Activated T-cell treated with anti-CD3 and anti-CD28 coated beads, Interleukin-2, amount 50 U/mL, for 4 hours (primary cell): ENCODE measurements at regions not wholly inside any gene's neighbourhood (a gene's known extent, or its start where the extent isn't known, plus 50 kb on each side); places are given as distances from the start of the nearest gene placed in this dataset.
"Not testable (repeated sequence)": the region's sequence is repeated elsewhere in the genome, so short reads cannot be mapped to it uniquely, and the experiment has no call there.

Experiments used
- ATAC-seq, 2 donors: fragments of 200-7000 bp; cut with Tn5 transposase; one replicate each; pipeline ENCODE4 v1.10.0; 2021
- DNase-seq: peaks from one replicate; pipeline ENCODE4 v3.0.0-alpha.2; 2020
- H3K27me3 Mint-ChIP-seq: one replicate; pipeline ENCODE4 v1.8.0; 2021; ENCODE audit warnings: low read depth, mixed read lengths
- H3K36me3 Mint-ChIP-seq: one replicate; pipeline ENCODE4 v1.8.0; 2022; ENCODE audit warnings: mixed read lengths; ENCODE audit not compliant: insufficient read depth
- H3K4me1 Mint-ChIP-seq: one replicate; pipeline ENCODE4 v1.8.0; 2021; ENCODE audit warnings: low read depth, mixed read lengths
- H3K4me3 Mint-ChIP-seq: one replicate; pipeline ENCODE4 v1.8.0; 2021; ENCODE audit warnings: mild to moderate bottlenecking, moderate library complexity, mixed read lengths
- H3K9me3 Mint-ChIP-seq: one replicate; pipeline ENCODE4 v1.8.0; 2021; ENCODE audit warnings: mixed read lengths

DNA sequence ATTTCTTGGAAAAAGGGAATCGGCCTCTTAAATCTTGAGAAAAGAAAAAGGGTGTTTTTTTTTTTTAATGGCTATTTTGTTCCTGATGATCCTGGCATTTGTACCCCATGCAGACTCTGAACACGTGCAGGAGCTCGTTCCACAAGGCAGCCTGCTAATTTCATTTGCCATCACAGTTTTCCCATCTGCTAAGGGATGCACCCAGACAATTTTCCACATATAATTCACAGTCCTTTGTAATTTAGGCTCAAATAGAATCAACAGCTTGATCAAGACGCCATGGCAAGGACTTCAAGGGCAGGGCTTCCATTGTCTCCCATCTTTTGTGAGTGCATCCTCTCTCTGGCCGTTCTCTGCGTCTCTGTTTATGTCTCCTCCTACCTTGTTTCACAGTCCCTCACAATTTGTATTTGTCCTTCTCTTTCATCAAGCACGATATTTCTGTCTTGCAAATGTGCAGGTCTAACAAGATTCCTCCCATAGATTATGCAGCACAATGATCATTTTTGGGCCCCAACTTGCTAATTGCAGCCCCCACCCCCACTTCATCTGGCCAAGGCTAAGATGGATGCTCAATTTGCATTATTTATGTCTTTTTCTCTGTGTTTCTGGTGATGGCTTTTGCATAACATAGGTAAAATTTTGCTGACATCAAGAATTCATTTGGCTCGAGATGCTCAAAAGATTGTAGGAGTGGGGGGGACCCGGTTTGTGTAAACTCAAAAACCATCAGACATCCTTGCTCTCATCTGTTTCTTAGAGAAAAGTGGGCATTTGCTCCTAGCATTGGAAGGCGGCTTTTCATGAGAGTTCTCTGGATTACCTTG is 356.0 kb upstream of the NPVF start:
- ATAC-seq (no peak), DNase-seq (no peak)
- no peaks in the 10 kb centered on the region for H3K36me3 Mint-ChIP-seq
- H3K4me3 Mint-ChIP-seq: no peak overlapping the region
- H3K4me1 Mint-ChIP-seq: no peaks in the 10 kb centered on the region
- no peaks in the 10 kb centered on the region for H3K9me3 Mint-ChIP-seq
- H3K27me3 Mint-ChIP-seq: peaks cover 15% of the 10 kb centered on the region

DNA sequence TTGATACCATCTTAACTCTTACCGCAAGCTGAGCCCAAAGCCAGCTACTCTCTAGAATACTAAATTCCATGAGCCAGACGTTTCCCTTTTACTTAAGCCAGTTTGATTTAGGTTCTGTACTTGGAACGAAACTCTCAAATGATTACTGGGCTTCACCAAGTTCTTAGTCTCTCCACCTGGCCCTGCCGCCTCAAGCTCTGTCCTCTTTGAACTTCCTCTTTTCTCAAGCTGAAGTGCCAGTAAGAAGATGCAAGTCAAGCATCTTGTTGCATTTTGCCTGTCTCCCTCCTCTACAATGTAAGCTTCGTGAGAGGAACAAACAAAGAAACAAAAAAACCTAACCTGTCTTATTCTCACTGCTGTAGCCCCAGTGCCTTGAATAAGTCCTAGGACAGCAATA is 358.2 kb upstream of the NPVF start:
- DNase-seq (no peak), ATAC-seq (no peak)
- Mint-ChIP-seq H3K4me1 (no peaks in the 10 kb centered on the region), H3K36me3 (no peaks in the 10 kb centered on the region), H3K27me3 (peaks cover 21% of the 10 kb centered on the region), H3K9me3 (no peaks in the 10 kb centered on the region), H3K4me3 (no peak overlapping the region)

DNA sequence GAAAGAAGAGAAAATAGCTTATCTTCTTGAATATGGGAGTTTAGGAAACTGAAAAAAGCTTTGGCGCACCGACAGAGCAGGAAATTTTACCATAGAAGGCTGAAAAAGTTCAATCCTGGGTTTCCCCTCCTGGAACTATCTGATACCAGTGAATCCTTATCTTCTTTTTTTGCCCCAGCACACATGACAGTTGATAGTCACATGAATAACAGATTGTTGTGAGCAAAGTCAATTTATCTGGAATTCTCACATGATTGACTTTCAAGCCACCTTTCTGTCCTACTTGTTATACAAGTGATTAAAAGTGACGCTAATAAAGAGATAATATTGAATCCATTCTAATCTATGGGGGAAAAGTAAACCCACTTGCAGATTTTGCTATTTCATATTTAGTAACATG is 365.8 kb upstream of the NPVF start:
- no peaks in the 10 kb centered on the region for H3K4me1 Mint-ChIP-seq
- DNase-seq (no peak), ATAC-seq (no peak)
- no peaks in the 10 kb centered on the region for H3K9me3 Mint-ChIP-seq
- H3K36me3 Mint-ChIP-seq: no peaks in the 10 kb centered on the region
- peaks cover 16% of the 10 kb centered on the region for H3K27me3 Mint-ChIP-seq
- H3K4me3 Mint-ChIP-seq: no peak overlapping the region

DNA sequence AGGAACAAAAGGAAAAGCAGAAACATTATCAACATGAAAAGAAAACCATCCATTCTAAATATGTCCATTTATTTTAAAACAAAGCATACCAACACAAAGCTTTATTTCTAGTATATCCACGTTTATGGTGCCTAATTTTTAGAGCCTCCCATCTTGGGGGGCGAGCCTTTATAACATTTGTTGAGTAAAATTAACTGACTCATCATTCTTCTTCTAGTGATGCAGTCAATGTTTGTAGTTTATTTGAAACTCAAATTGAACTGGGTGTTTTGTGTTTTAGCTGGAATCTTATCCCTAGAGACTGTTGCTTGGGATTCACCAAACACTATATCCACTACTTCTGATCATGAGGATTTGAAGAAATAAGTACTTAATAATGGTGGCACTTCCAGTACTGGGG is 366.4 kb upstream of the NPVF start:
- H3K36me3 Mint-ChIP-seq: no peaks in the 10 kb centered on the region
- DNase-seq: no peak
- ATAC-seq: no peak
- H3K9me3 Mint-ChIP-seq: no peaks in the 10 kb centered on the region
- H3K4me3 Mint-ChIP-seq: no peak overlapping the region
- peaks cover 10% of the 10 kb centered on the region for H3K27me3 Mint-ChIP-seq
- no peaks in the 10 kb centered on the region for H3K4me1 Mint-ChIP-seq

DNA sequence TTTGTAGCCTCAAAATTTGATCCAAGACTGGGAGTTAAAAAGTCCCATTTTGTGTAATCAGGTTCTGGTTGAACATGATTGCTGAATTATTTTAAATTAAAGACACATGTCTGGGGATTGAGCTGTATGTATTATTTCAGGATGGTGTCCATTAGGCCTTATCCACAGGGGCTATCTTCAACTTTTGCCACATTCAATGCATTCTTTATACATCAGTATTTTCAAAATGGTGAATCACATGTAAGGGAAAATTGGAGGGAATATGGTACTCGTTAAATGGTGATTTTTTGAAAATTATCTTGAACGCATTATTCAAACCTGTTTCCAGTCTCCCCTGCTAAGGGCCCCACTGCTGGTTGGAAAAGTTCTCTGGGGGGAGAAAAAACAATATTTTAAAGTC is 367.7 kb upstream of the NPVF start:
- no peak for ATAC-seq
- H3K36me3 Mint-ChIP-seq: no peaks in the 10 kb centered on the region
- no peaks in the 10 kb centered on the region for H3K4me1 Mint-ChIP-seq
- DNase-seq: no peak
- no peak overlapping the region for H3K4me3 Mint-ChIP-seq
- H3K9me3 Mint-ChIP-seq: no peaks in the 10 kb centered on the region
- peaks cover 7% of the 10 kb centered on the region for H3K27me3 Mint-ChIP-seq

DNA sequence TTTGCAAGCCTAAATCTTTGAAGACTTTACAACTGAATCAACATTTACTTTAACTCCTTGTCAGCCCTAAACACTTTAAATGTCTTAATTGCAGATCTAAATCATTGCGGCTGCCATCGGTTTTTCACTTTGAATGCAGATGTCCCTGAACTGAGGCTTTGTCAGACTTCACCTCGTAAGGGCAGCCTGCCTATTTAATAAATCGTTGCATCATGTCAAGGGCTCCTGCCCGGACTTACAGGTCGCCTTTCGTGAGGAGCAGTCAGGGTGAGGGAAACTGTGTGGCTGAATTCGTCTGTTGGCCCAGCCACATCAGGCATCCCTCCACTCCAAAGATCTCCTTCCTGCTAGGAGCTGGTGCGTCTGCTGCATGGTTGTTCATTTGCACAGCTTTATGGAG is 368.2 kb upstream of the NPVF start:
- no peaks in the 10 kb centered on the region for H3K4me1 Mint-ChIP-seq
- no peak for DNase-seq
- ATAC-seq: no peak
- H3K4me3 Mint-ChIP-seq: no peak overlapping the region
- H3K27me3 Mint-ChIP-seq: peaks cover 7% of the 10 kb centered on the region
- H3K9me3 Mint-ChIP-seq: no peaks in the 10 kb centered on the region
- no peaks in the 10 kb centered on the region for H3K36me3 Mint-ChIP-seq

DNA sequence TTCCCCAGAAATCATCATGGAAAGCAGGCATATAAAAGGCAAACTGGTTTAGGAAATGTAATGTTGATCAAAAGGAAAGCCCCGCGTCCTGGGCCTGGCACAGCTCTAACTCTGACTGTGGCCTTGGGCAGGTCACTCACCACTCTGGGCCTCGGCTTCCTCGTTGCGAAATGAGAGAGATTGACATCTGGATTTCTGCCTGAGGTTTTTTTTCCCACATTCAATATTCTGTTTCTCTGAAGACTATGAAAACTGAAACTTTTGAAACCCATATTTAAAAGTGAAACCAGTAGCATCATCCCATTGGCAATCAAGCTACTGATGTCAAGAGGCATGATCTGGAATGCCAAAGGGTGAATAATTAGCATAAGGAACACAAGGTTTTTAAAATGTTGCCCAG is 369.7 kb upstream of the NPVF start:
- Mint-ChIP-seq H3K4me1 (no peaks in the 10 kb centered on the region), H3K36me3 (no peaks in the 10 kb centered on the region), H3K27me3 (peaks cover 4% of the 10 kb centered on the region), H3K9me3 (no peaks in the 10 kb centered on the region), H3K4me3 (no peak overlapping the region)
- DNase-seq: no peak
- no peak for ATAC-seq

DNA sequence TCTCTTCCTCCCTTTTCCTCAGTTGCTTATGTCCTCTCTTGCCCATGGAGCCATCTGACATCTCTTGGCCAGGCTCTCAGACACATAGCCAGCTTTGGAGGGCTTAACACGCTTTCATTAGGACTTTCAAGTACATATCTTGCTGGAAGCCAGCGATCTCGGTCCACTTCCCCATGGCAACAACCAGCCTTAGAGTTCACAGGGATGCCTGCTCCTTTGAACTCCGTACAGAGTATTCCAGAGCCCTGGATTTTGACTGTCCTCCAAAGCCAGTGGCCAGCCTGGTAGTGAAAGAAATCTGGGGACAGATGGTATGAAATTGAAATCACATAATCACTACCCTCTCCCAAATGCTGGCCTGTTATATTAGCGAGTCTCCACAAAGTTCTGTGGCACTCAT is 370.5 kb upstream of the NPVF start:
- no peak for ATAC-seq
- H3K4me3 Mint-ChIP-seq: no peak overlapping the region

DNA sequence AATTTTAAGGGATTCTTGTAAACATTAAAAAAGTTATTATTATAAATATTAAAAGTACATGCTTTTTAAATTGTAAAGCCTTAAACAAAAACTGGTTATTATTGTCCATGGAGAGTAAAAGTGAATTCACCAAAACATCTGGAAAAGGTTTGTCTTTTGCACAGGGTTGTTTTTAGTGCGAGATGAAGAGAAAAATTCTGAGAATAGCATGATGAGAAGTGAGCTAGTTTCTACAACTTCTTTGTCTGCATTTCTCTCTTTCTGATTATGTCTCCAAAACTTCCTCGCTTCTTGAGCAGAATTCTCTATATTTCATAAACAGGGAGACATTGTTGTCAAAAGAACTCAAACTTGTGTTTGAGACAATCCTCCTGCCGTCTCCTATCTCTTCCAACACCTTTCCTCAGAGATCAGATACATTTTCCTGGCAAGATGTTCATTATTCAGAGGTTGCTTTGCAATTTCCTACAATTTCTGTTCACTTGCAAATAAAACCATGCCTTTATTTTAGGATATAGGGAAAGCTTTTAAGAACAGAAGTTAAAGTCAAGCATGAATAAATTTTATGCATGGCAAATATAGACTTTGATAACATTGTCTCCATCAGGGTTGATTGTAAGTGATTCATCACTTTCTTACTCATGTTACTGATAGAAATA is 372.1 kb upstream of the NPVF start:
- Mint-ChIP-seq H3K4me3 (no peak overlapping the region), H3K4me1 (no peaks in the 10 kb centered on the region), H3K27me3 (no peaks in the 10 kb centered on the region), H3K36me3 (no peaks in the 10 kb centered on the region), H3K9me3 (no peaks in the 10 kb centered on the region)
- DNase-seq (no peak), ATAC-seq (no peak)

More for the DNA sequence above, 370.5 kb upstream of the NPVF start:
- Mint-ChIP-seq H3K4me1 (no peaks in the 10 kb centered on the region), H3K27me3 (peaks cover 2% of the 10 kb centered on the region), H3K36me3 (no peaks in the 10 kb centered on the region), H3K9me3 (no peaks in the 10 kb centered on the region)
- DNase-seq: no peak

DNA sequence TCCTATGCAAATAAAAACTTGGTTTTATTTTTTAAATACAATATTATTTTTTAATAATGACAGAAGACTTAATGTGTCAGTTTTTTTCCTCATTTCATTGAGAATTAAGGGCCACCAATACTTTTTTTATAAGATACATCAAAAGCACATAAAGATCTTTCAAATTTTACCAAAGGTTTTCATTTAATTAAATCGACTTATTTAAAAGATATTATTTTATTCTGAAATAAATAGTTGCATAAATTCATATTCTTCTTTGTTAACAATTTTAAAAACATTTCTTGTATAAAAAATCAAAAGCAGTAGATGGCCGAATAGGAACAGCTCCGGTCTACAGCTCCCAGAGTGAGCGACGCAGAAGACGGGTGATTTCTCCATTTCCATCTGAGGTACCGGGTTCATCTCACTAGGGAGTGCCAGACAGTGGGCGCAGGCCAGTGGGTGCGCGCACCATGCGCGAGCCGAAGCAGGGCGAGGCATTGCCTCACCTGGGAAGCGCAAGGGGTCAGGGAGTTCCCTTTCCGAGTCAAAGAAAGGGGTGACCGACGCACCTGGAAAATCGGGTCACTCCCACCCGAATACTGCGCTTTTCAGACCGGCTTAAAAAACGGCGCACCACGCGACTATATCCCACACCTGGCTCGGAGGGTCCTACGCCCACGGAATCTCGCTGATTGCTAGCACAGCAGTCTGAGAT is 374.6 kb upstream of the NPVF start:
- not testable (repeated sequence) for H3K27me3 Mint-ChIP-seq, ATAC-seq, DNase-seq, H3K9me3 Mint-ChIP-seq, H3K4me1 Mint-ChIP-seq, H3K36me3 Mint-ChIP-seq
- peak overlapping the region; percentile 68 for H3K4me3 Mint-ChIP-seq

DNA sequence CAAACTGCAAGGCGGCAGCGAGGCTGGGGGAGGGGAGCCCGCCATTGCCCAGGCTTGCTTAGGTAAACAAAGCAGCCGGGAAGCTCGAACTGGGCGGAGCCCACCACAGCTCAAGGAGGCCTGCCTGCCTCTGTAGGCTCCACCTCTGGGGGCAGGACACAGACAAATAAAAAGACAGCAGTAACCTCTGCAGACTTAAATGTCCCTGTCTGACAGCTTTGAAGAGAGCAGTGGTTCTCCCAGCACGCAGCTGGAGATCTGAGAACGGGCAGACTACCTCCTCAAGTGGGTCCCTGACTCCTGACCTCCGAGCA is 375.1 kb upstream of the NPVF start:
- H3K36me3 Mint-ChIP-seq, H3K9me3 Mint-ChIP-seq, DNase-seq, H3K27me3 Mint-ChIP-seq, ATAC-seq, H3K4me1 Mint-ChIP-seq: not testable (repeated sequence)
- H3K4me3 Mint-ChIP-seq: peak overlapping the region; percentile 68

DNA sequence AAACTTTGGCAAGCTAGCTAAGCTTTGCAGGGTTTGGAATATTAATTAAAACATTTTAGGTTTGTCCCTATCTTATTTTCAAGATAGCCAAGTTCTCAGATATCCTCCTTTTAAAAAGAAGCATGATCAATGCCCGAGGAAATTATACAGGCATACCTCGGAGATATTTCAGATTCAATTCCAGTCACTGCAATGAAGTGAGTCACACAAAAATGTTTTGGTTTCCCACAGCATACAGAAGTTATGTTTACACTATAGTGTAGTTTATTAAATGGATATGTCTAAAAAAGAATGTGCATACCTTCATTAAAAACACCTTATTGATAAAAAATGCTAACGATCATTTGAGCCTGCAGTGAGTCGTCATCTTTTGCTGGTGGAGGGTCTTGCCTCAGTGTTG is 382.9 kb upstream of the NPVF start:
- Mint-ChIP-seq H3K9me3 (peaks cover 5% of the 10 kb centered on the region), H3K36me3 (no peaks in the 10 kb centered on the region), H3K4me1 (peaks cover 6% of the 10 kb centered on the region), H3K27me3 (peaks cover 1% of the 10 kb centered on the region), H3K4me3 (no peak overlapping the region)
- DNase-seq: no peak
- ATAC-seq: no peak

DNA sequence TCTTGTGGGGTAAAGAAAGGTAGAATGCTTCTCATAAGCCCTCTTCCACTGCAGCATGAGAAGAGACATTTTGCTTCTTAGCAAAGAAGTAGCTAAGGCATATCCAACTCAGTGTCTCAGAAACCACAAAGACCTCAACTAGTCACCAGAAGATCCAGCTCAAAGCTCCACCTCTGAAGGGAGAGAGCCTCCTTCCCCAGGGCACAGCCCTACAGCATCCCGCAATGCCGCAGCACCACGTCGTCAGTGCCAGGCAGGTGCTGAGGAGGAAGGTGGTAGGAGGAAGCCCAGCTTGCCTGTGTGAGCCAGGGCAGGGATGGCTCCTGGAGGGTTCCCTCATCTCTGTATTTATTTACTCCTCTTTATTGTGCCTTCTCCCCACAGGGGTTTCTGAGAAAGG is 385.6 kb upstream of the NPVF start:
- DNase-seq (no peak), ATAC-seq (peak in 1 of 2 donors; percentile 58)
- Mint-ChIP-seq H3K36me3 (no peaks in the 10 kb centered on the region), H3K27me3 (peaks cover 1% of the 10 kb centered on the region), H3K4me1 (peaks cover 19% of the 10 kb centered on the region), H3K9me3 (peaks cover 5% of the 10 kb centered on the region), H3K4me3 (no peak overlapping the region)

DNA sequence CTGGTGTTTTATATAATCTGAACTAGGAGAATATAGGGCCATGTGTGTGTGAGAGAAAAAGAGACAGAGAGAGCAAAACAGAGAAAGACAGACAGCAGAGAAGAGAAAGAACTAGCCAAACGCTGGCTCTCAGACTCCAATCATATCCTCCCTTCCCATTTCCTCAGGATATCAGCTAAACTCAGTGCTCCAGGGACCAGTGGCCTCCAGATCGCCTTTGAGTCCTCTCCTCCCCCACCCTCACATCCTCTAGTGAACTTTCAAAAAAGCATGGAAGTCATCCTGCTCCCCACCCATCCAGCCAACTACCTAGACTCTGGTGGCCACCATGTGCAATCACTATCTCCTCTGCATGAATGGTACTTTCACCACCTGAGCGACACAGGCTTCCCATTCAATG is 386.1 kb upstream of the NPVF start:
- peaks cover 24% of the 10 kb centered on the region for H3K4me1 Mint-ChIP-seq
- peaks cover 5% of the 10 kb centered on the region for H3K9me3 Mint-ChIP-seq
- DNase-seq: no peak

DNA sequence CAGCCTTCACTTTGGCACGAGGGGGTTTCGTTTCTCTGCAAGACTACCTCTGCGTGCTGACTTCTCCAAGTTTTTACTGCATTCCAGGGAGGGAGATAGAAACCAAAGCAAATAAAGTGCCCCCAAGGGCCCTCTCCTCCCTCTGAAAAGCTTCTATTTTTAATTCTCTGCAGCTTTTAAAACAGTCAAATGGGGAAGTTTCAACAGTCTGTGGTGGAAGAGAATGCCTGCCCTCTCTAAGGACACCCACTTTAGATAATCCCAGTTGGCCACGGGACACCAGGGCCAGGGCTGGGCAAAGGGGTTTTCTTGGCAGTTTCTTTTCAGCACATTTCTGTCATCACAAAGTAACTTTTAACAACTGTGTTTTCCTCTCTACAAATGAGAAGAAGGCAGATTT is 386.7 kb upstream of the NPVF start:
- H3K4me1 Mint-ChIP-seq: peaks cover 29% of the 10 kb centered on the region
- no peaks in the 10 kb centered on the region for H3K36me3 Mint-ChIP-seq
- no peak overlapping the region for H3K4me3 Mint-ChIP-seq
- ATAC-seq (no peak), DNase-seq (no peak)
- H3K27me3 Mint-ChIP-seq: peaks cover 1% of the 10 kb centered on the region
- H3K9me3 Mint-ChIP-seq: peaks cover 5% of the 10 kb centered on the region

More for the DNA sequence above, 386.1 kb upstream of the NPVF start:
- H3K27me3 Mint-ChIP-seq: peaks cover 1% of the 10 kb centered on the region
- ATAC-seq: no peak
- no peaks in the 10 kb centered on the region for H3K36me3 Mint-ChIP-seq
- H3K4me3 Mint-ChIP-seq: no peak overlapping the region
